Activated CD4-positive, alpha-beta T cell treated with anti-CD3 and anti-CD28 coated beads for 1 hour (primary cell): ENCODE measurements at regions not wholly inside any gene's neighbourhood (a gene's known extent, or its start where the extent isn't known, plus 50 kb on each side); places are given as distances from the start of the nearest gene placed in this dataset.

Experiments
- DNase-seq: peaks from one replicate; pipeline ENCODE4 v3.0.0-alpha.2; 2020

- DNase-seq, result no peak
Measured at GRCh38 chr13:44191103-44191502, 182.5 kb upstream of the SERP2 start.

GRCh38 chr13:44191504-44192171 lies 182.0 kb upstream of the SERP2 start:
- DNase-seq, result peak; percentile 16

- no peak for DNase-seq
Measured at GRCh38 chr13:44193731-44194130, 179.9 kb upstream of the SERP2 start.

- DNase-seq, result no peak
Measured at GRCh38 chr13:44195245-44195644, 178.4 kb upstream of the SERP2 start.

GRCh38 chr13:44196196-44196751 lies 177.3 kb upstream of the SERP2 start:
- no peak for DNase-seq

- DNase-seq, result no peak
Measured at GRCh38 chr13:44197791-44198770, 175.5 kb upstream of the SERP2 start.

GRCh38 chr13:44198826-44199225 lies 174.8 kb upstream of the SERP2 start:
- DNase-seq, result no peak

GRCh38 chr13:44199627-44200207 lies 173.9 kb upstream of the SERP2 start:
- no peak for DNase-seq

GRCh38 chr13:44206434-44206833 lies 167.2 kb upstream of the SERP2 start:
- DNase-seq, result no peak

- no peak for DNase-seq
Measured at GRCh38 chr13:44207476-44207875, 166.1 kb upstream of the SERP2 start.

GRCh38 chr13:44210525-44210924 lies 163.1 kb upstream of the SERP2 start:
- DNase-seq, result no peak

GRCh38 chr13:44211286-44211685 lies 162.3 kb upstream of the SERP2 start:
- DNase-seq, result no peak

GRCh38 chr13:44211704-44212346 lies 161.8 kb upstream of the SERP2 start:
- no peak for DNase-seq

GRCh38 chr13:44212633-44213396 lies 160.8 kb upstream of the SERP2 start:
- DNase-seq, result no peak

GRCh38 chr13:44218501-44219240 lies 155.0 kb upstream of the SERP2 start:
- no peak for DNase-seq

- DNase-seq, result no peak
Measured at GRCh38 chr13:44219577-44220548, 153.8 kb upstream of the SERP2 start.

GRCh38 chr13:44220948-44221347 lies 152.7 kb upstream of the SERP2 start:
- DNase-seq, result no peak

- no peak for DNase-seq
Measured at GRCh38 chr13:44221657-44222056, 152.0 kb upstream of the SERP2 start.

- no peak for DNase-seq
Measured at GRCh38 chr13:44223770-44224444, 149.7 kb upstream of the SERP2 start.
